GM12878 (cell line): ENCODE measurements at regions not wholly inside any gene's neighbourhood (a gene's known extent, or its start where the extent isn't known, plus 50 kb on each side); places are given as distances from the start of the nearest gene placed in this dataset.

Source experiments
- ATAC-seq: fragments of 200-7000 bp; cut with Tn5 transposase; 3 replicates; pipeline ENCODE4 v1.9.1; 2020; ENCODE audit warnings: mild to moderate bottlenecking, moderate library complexity
- BruUV-seq: library from RNA; stranded (reverse); fragments of 400-500 nt; replicated peaks from 2 replicates; lab custom pipeline; 2021; lab: Mats Ljungman, UMichigan
- CTCF ChIA-PET: fragments of 300-600 bp; sonication (Branson Sonifier 250); formaldehyde crosslinking; extraction: SDS; loops from one replicate; lab custom pipeline; 2021; ENCODE audit warnings: inconsistent platforms; lab: Yijun Ruan, JAX
- POLR2A ChIA-PET: fragments of 350-600 bp; formaldehyde crosslinking; extraction: SDS; loops from one replicate; lab custom pipeline; 2021; ENCODE audit warnings: inconsistent platforms; lab: Charles Lee
- RAD21 ChIA-PET: fragments of 300-600 bp; sonication (Branson Sonifier 250); formaldehyde crosslinking; loops from one replicate; lab custom pipeline; 2023; ENCODE audit warnings: antibody characterized with exemption; ENCODE audit not compliant: unreplicated experiment; lab: Charles Lee
- SMC1A ChIA-PET: fragments of 300-600 bp; sonication (Branson Sonifier 250); formaldehyde crosslinking; loops from one replicate; lab custom pipeline; 2023; ENCODE audit not compliant: unreplicated experiment, uncharacterized antibody; lab: Charles Lee
- DNase-seq: peaks from one replicate; pipeline ENCODE4 v3.0.0-alpha.2; 2011; ENCODE audit warnings: low read depth, low spot score
- FAIRE-seq: peaks from 3 replicates; lab custom pipeline; 2011; peaks lifted over from hg19 to GRCh38; lab: Jason Lieb, UNC
- H2AFZ ChIP-seq: 2 replicates; pipeline ENCODE4 v1.6.0; 2011; ENCODE audit warnings: low read depth, low read length, control low read depth; ENCODE audit not compliant: control insufficient read depth
- H3K27ac ChIP-seq: 2 replicates; pipeline ENCODE4 v1.5.1; 2011; ENCODE audit warnings: control low read depth; ENCODE audit not compliant: control insufficient read depth, insufficient read depth
- H3K27me3 ChIP-seq, 2 experiments: replicated peaks in 1 of 2; 2 replicates each; pipeline versions ENCODE4 v1.6.0 to v1.6.1; 2011; ENCODE audit warnings: low read length in 1 of 2; ENCODE audit not compliant: control insufficient read depth in 2 of 2, insufficient read depth in 2 of 2
- H3K36me3 ChIP-seq, 2 experiments: 2 replicates each; pipeline ENCODE4 v1.5.1; 2011; ENCODE audit warnings: low read length in 1 of 2; ENCODE audit not compliant: control insufficient read depth in 2 of 2, insufficient read depth in 2 of 2
- H3K4me1 ChIP-seq: 2 replicates; pipeline ENCODE4 v1.6.1; 2011; ENCODE audit warnings: mild to moderate bottlenecking, low read length, moderate library complexity, mixed read lengths; ENCODE audit not compliant: control insufficient read depth, insufficient read depth
- H3K4me2 ChIP-seq: 2 replicates; pipeline ENCODE4 v1.6.0; 2011; ENCODE audit warnings: control low read depth; ENCODE audit not compliant: control insufficient read depth, insufficient read depth
- H3K4me3 ChIP-seq: fragments of 200-600 bp; sonication (generic); 2 replicates; pipeline ENCODE4 v1.5.1; 2016
- H3K79me2 ChIP-seq: 2 replicates; pipeline ENCODE4 v1.6.0; 2011; ENCODE audit warnings: low read length; ENCODE audit not compliant: control insufficient read depth, insufficient read depth
- H3K9ac ChIP-seq: 2 replicates; pipeline ENCODE4 v1.8.0; 2011; ENCODE audit warnings: low read length, control low read depth, mixed read lengths; ENCODE audit not compliant: control insufficient read depth, insufficient read depth
- H3K9me3 ChIP-seq: replicated peaks from 3 replicates; pipeline ENCODE4 v1.5.1; 2011; ENCODE audit warnings: mild to moderate bottlenecking, low read length; ENCODE audit not compliant: control insufficient read depth, insufficient read depth
- H4K20me1 ChIP-seq: 2 replicates; pipeline ENCODE4 v1.6.0; 2011; ENCODE audit not compliant: control insufficient read depth, insufficient read depth
- BCL11A ChIP-seq: IDR thresholded peaks from 2 replicates; pipeline ENCODE4 v1.6.1; 2011; ENCODE audit warnings: low read depth, low read length
- FOXM1 ChIP-seq: IDR thresholded peaks from 2 replicates; pipeline ENCODE4 v1.6.1; 2012; ENCODE audit warnings: low read depth, mild to moderate bottlenecking, inconsistent platforms, low read length, moderate library complexity
- IKZF1 ChIP-seq: fragments of 450-650 bp; conservative IDR thresholded peaks from 2 replicates; pipeline ENCODE4 v1.6.1; 2017; ENCODE audit warnings: antibody characterized with exemption, mild to moderate bottlenecking
- KAT2A ChIP-seq: conservative IDR thresholded peaks from 2 replicates; pipeline ENCODE4 v1.6.1; 2011; ENCODE audit warnings: low read depth, low read length; ENCODE audit not compliant: control insufficient read depth
- RUNX3 ChIP-seq: IDR thresholded peaks from 2 replicates; pipeline ENCODE4 v1.6.1; 2012; ENCODE audit warnings: low read length, inconsistent platforms
- SIN3A ChIP-seq: IDR thresholded peaks from 2 replicates; pipeline ENCODE4 v1.6.1; 2012; ENCODE audit warnings: low read depth, low read length, improper control_type of control experiment
- SIX5 ChIP-seq: IDR thresholded peaks from 2 replicates; pipeline ENCODE4 v1.6.1; 2011; ENCODE audit warnings: mild to moderate bottlenecking, low read depth, low read length, moderate library complexity; ENCODE audit not compliant: severe bottlenecking
- SUPT20H ChIP-seq: IDR thresholded peaks from 2 replicates; pipeline ENCODE4 v1.6.1; 2011; ENCODE audit warnings: low read depth, mild to moderate bottlenecking, low read length, moderate library complexity, borderline replicate concordance; ENCODE audit not compliant: control insufficient read depth
- TCF7 ChIP-seq: IDR thresholded peaks from 2 replicates; pipeline ENCODE4 v1.6.1; 2014; ENCODE audit warnings: antibody characterized with exemption, borderline replicate concordance
- ZNF622 ChIP-seq: fragments of 450-650 bp; IDR thresholded peaks from 2 replicates; pipeline ENCODE4 v1.6.1; 2017; ENCODE audit warnings: mild to moderate bottlenecking, inconsistent platforms
- WGBS: methylation state at CpG from one replicate; pipeline ENCODE4 v1.1.6; 2016; ENCODE audit warnings: low lambda C conversion rate; ENCODE audit not compliant: insufficient replicate concordance, insufficient coverage; ENCODE audit errors: missing lambda C conversion rate; 5-methylcytosine and 5-hydroxymethylcytosine counted together
- in situ Hi-C: fragments of 300-500 bp; cut with MboI; formaldehyde crosslinking; loops from 9 replicates; pipeline ENCODE4 v1.14.3; 2018; ENCODE audit warnings: mixed read lengths
- intact Hi-C: fragments of 100-400 bp; cut with micrococcal nuclease; formaldehyde crosslinking; loops from one replicate; pipeline ENCODE4 v1.14.2; 2022; ENCODE audit not compliant: unreplicated experiment
- TF ChIP-seq, protein P1 (sequence below): fragments of 450-650 bp; IDR thresholded peaks from 2 replicates; pipeline ENCODE4 v1.6.1; 2018; ENCODE audit warnings: borderline replicate concordance, mild to moderate bottlenecking; ENCODE audit not compliant: partially characterized antibody
- TF ChIP-seq, protein P2 (sequence below): fragments of 450-650 bp; IDR thresholded peaks from 2 replicates; pipeline ENCODE4 v1.6.1; 2017; ENCODE audit warnings: mild to moderate bottlenecking, moderate library complexity

DNA sequence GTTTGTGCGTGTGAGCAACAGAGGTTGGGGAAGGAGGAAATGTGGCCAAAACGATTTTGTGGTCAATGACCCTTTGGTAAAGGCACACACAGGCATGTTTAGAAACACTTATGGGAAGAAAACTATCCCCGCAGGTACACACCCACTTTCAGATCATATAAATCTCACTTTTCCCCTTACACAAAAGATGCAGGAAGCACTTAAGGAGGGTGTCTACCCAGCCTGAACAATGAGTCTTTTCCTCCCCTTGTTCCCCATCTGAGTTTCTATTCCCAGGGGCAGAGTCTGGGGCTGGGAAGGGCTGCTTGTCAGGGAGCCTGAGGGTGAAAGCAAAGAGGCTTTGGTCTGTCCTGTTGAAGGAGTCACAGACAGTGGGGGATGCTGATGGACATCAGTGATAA, 193.2 kb upstream of the SALL4 start:
- ChIA-PET CTCF (no interaction called here), POLR2A (no interaction called here), RAD21 (no interaction called here), SMC1A (no interaction called here)
- no TSS peak for BruUV-seq
- in situ Hi-C loops, result no loop called here
- H3K9ac ChIP-seq, result no peak overlapping the region
- H4K20me1 ChIP-seq, result no peaks in the 10 kb centered on the region
- TF ChIP-seq ZNF622 (no peak), KAT2A (no peak), FOXM1 (no peak)
- H3K4me3 ChIP-seq, result no peak overlapping the region
- no peaks in the 10 kb centered on the region for H3K9me3 ChIP-seq
- WGBS, result 20% methylated on average over 3 of the region's 3 CpGs
- H3K27ac ChIP-seq, result no peak overlapping the region
- H3K4me2 ChIP-seq, result no peak overlapping the region
- no peaks in the 10 kb centered on the region for H3K4me1 ChIP-seq
- ATAC-seq, result no peak
- no peaks in the 10 kb centered on the region for H3K79me2 ChIP-seq
- intact Hi-C loops, result no loop called here
- no peak for DNase-seq
- no peak overlapping the region for H2AFZ ChIP-seq
- no peaks in the 10 kb centered on the region; a peak in 1 of 4 replicates for H3K27me3 ChIP-seq
- no peaks in the 10 kb centered on the region for H3K36me3 ChIP-seq
- no peak for FAIRE-seq

DNA sequence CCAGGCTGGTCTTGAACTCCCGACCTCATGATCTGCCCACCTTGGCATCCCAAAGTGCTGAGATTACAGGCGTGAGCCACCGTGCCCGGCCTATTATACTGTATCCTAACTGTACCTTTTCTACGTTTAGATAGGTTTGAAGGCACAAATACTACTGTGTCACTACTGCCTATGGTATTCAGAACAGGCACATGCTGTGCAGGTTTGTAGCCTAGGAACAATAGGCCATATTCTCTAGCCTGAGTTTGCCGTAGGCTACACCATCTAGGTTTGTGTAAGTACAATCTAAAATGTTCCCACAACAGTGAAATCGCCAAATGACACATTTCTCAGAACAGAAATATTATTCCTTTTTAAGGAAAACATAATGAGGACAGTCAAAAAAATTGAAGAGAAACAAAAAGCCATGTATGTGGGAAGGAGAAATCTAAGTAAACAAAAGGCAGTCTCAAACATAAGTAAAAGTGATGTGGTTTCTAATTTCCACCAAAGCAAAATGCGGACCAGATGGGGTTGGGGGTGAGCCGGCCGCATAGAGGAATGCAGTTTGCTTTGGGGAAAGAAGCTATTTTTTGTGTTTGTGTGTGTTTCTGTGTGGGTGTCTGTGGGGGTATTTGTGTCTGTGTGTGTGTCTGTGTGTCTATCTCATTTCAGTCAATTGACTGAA, 192.6 kb upstream of the SALL4 start:
- no peak for ATAC-seq
- CTCF ChIA-PET, result no interaction called here
- in situ Hi-C loops, result no loop called here
- TF ChIP-seq BCL11A, result no peak
- TF ChIP-seq, protein P1, sequence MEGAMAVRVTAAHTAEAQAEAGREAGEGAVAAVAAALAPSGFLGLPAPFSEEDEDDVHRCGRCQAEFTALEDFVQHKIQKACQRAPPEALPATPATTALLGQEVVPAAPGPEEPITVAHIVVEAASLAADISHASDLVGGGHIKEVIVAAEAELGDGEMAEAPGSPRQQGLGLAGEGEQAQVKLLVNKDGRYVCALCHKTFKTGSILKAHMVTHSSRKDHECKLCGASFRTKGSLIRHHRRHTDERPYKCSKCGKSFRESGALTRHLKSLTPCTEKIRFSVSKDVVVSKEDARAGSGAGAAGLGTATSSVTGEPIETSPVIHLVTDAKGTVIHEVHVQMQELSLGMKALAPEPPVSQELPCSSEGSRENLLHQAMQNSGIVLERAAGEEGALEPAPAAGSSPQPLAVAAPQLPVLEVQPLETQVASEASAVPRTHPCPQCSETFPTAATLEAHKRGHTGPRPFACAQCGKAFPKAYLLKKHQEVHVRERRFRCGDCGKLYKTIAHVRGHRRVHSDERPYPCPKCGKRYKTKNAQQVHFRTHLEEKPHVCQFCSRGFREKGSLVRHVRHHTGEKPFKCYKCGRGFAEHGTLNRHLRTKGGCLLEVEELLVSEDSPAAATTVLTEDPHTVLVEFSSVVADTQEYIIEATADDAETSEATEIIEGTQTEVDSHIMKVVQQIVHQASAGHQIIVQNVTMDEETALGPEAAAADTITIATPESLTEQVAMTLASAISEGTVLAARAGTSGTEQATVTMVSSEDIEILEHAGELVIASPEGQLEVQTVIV, result no peak
- TF ChIP-seq, protein P2, sequence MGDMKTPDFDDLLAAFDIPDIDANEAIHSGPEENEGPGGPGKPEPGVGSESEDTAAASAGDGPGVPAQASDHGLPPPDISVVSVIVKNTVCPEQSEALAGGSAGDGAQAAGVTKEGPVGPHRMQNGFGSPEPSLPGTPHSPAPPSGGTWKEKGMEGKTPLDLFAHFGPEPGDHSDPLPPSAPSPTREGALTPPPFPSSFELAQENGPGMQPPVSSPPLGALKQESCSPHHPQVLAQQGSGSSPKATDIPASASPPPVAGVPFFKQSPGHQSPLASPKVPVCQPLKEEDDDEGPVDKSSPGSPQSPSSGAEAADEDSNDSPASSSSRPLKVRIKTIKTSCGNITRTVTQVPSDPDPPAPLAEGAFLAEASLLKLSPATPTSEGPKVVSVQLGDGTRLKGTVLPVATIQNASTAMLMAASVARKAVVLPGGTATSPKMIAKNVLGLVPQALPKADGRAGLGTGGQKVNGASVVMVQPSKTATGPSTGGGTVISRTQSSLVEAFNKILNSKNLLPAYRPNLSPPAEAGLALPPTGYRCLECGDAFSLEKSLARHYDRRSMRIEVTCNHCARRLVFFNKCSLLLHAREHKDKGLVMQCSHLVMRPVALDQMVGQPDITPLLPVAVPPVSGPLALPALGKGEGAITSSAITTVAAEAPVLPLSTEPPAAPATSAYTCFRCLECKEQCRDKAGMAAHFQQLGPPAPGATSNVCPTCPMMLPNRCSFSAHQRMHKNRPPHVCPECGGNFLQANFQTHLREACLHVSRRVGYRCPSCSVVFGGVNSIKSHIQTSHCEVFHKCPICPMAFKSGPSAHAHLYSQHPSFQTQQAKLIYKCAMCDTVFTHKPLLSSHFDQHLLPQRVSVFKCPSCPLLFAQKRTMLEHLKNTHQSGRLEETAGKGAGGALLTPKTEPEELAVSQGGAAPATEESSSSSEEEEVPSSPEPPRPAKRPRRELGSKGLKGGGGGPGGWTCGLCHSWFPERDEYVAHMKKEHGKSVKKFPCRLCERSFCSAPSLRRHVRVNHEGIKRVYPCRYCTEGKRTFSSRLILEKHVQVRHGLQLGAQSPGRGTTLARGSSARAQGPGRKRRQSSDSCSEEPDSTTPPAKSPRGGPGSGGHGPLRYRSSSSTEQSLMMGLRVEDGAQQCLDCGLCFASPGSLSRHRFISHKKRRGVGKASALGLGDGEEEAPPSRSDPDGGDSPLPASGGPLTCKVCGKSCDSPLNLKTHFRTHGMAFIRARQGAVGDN, result no peak
- TF ChIP-seq RUNX3, result no peak
- TF ChIP-seq TCF7, result no peak
- no peak for TF ChIP-seq SIX5
- no peak for TF ChIP-seq SUPT20H
- no peak for TF ChIP-seq SIN3A
- TF ChIP-seq IKZF1, result no peak

More for the DNA sequence above, 192.6 kb upstream of the SALL4 start:
- no TSS peak for BruUV-seq
- no peak overlapping the region for H3K4me2 ChIP-seq
- H3K79me2 ChIP-seq, result no peaks in the 10 kb centered on the region
- H3K9ac ChIP-seq, result no peak overlapping the region
- ChIA-PET POLR2A (no interaction called here), SMC1A (no interaction called here), RAD21 (no interaction called here)
- 38% methylated on average over 10 of the region's 10 CpGs for WGBS
- H3K9me3 ChIP-seq, result no peaks in the 10 kb centered on the region
- intact Hi-C loops, result no loop called here
- H2AFZ ChIP-seq, result no peak overlapping the region
- DNase-seq (no peak), FAIRE-seq (no peak)
- H3K4me1 ChIP-seq, result no peaks in the 10 kb centered on the region
- H3K27ac ChIP-seq, result no peak overlapping the region
- no peak overlapping the region for H3K4me3 ChIP-seq
- no peaks in the 10 kb centered on the region for H4K20me1 ChIP-seq
- no peaks in the 10 kb centered on the region for H3K36me3 ChIP-seq
- H3K27me3 ChIP-seq, result no peaks in the 10 kb centered on the region; a peak in 1 of 4 replicates
